SK-N-SH treated with all-trans-retinoic acid at 6 μM for 48 hours (cell line): ENCODE measurements at regions not wholly inside any gene's neighbourhood (a gene's known extent, or its start where the extent isn't known, plus 50 kb on each side); places are given as distances from the start of the nearest gene placed in this dataset.

Experiments
- ARNTL ChIP-seq: fragments of 450-650 bp; formaldehyde crosslinking; IDR thresholded peaks from 2 replicates; pipeline ENCODE4 v1.5.0; 2020; ENCODE audit warnings: low read depth, mild to moderate bottlenecking, moderate library complexity, borderline replicate concordance
- BACH2 ChIP-seq: fragments of 250-450 bp; sonication (Bioruptor Pico); IDR thresholded peaks from 2 replicates; pipeline ENCODE4 v1.9.0; 2021; ENCODE audit warnings: mild to moderate bottlenecking, borderline replicate concordance
- CSDC2 ChIP-seq: fragments of 250-450 bp; sonication (Bioruptor Pico); IDR thresholded peaks from 2 replicates; pipeline ENCODE4 v1.5.0; 2020; ENCODE audit warnings: mild to moderate bottlenecking, moderate library complexity
- GLIS3 ChIP-seq: fragments of 250-450 bp; sonication (Bioruptor Pico); IDR thresholded peaks from 2 replicates; pipeline ENCODE4 v1.5.0; 2020; ENCODE audit warnings: mild to moderate bottlenecking, moderate library complexity
- PPARA ChIP-seq: fragments of 250-450 bp; sonication (Bioruptor Pico); IDR thresholded peaks from 2 replicates; pipeline ENCODE4 v1.5.0; 2020; ENCODE audit warnings: mild to moderate bottlenecking, borderline replicate concordance
- RARB ChIP-seq: fragments of 250-450 bp; sonication (Bioruptor Pico); IDR thresholded peaks from 2 replicates; pipeline ENCODE4 v1.8.0; 2021; ENCODE audit warnings: mild to moderate bottlenecking, moderate library complexity
- ZFP3 ChIP-seq: fragments of 250-450 bp; sonication (Bioruptor Pico); IDR thresholded peaks from 2 replicates; pipeline ENCODE4 v1.5.0; 2020; ENCODE audit warnings: mild to moderate bottlenecking, moderate library complexity
- ZFP30 ChIP-seq: fragments of 450-650 bp; formaldehyde crosslinking; IDR thresholded peaks from 2 replicates; pipeline ENCODE4 v1.5.0; 2022; ENCODE audit warnings: mild to moderate bottlenecking, moderate library complexity
- ZNF565 ChIP-seq: fragments of 450-650 bp; formaldehyde crosslinking; conservative IDR thresholded peaks from 2 replicates; pipeline ENCODE4 v1.5.0; 2020; ENCODE audit warnings: low read depth, mild to moderate bottlenecking, moderate library complexity
- ZNF70 ChIP-seq: fragments of 450-650 bp; formaldehyde crosslinking; IDR thresholded peaks from 2 replicates; pipeline ENCODE4 v1.5.0; 2020; ENCODE audit warnings: mild to moderate bottlenecking, moderate library complexity
- ZNF8 ChIP-seq: fragments of 450-650 bp; formaldehyde crosslinking; IDR thresholded peaks from 2 replicates; pipeline ENCODE4 v1.5.0; 2020; ENCODE audit warnings: mild to moderate bottlenecking, moderate library complexity
- TF ChIP-seq, protein P1 (sequence below): fragments of 250-450 bp; sonication (Bioruptor Pico); IDR thresholded peaks from 2 replicates; pipeline ENCODE4 v1.8.0; 2021; ENCODE audit warnings: low read depth, mild to moderate bottlenecking, moderate library complexity, borderline replicate concordance
- TF ChIP-seq, protein P2 (sequence below): fragments of 250-450 bp; sonication (Bioruptor Pico); IDR thresholded peaks from 2 replicates; pipeline ENCODE4 v1.8.0; 2020; ENCODE audit warnings: mild to moderate bottlenecking, moderate library complexity, borderline replicate concordance

DNA sequence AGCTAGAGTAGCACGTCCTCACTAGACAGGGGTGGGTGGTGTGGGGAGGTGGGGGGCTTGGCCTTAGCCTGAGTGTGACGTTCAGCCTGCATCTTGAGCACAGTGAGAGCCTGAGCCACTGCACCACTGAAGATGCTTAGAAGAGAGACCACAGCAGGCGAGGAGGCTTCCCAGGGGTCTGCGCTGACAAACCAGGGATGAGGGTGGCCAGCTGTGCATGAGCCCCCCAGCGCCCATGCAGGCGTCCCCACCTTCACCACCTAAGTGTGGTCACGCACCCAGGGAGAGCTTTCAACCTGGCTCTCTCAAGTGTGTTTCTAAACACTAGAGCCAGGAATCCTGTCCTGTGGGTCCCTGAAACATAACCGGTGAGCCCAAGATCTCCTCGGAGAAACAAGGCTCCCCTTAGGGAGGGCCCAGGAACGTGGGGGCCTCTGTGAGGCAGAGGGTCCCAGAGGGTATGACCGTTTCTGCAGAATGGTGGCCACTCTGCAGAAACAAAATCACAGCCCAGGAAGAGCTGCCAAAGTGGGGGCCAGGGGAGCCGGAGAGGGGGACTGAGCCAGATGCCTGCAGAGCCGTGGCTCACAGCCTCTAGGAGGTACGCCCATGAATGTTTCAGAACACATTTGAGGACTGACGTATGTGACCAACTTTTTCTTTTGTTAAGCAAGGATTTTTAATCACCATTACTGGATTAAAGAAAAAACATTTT lies 85.2 kb upstream of the INSIG1 start:
- TF ChIP-seq PPARA (CRISPR knock-in tag) (no peak), ZFP3 (CRISPR knock-in tag) (no peak), ZFP30 (CRISPR knock-in tag) (no peak), GLIS3 (CRISPR knock-in tag) (no peak), ZNF8 (CRISPR knock-in tag) (no peak), ZNF565 (no peak), ARNTL (no peak), RARB (CRISPR knock-in tag) (no peak), ZNF70 (no peak), CSDC2 (CRISPR knock-in tag) (no peak), BACH2 (no peak)
- TF ChIP-seq, protein P1, sequence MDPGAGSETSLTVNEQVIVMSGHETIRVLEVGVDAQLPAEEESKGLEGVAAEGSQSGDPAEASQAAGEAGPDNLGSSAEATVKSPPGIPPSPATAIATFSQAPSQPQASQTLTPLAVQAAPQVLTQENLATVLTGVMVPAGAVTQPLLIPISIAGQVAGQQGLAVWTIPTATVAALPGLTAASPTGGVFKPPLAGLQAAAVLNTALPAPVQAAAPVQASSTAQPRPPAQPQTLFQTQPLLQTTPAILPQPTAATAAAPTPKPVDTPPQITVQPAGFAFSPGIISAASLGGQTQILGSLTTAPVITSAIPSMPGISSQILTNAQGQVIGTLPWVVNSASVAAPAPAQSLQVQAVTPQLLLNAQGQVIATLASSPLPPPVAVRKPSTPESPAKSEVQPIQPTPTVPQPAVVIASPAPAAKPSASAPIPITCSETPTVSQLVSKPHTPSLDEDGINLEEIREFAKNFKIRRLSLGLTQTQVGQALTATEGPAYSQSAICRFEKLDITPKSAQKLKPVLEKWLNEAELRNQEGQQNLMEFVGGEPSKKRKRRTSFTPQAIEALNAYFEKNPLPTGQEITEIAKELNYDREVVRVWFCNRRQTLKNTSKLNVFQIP (CRISPR knock-in tag): no peak
- TF ChIP-seq, protein P2, sequence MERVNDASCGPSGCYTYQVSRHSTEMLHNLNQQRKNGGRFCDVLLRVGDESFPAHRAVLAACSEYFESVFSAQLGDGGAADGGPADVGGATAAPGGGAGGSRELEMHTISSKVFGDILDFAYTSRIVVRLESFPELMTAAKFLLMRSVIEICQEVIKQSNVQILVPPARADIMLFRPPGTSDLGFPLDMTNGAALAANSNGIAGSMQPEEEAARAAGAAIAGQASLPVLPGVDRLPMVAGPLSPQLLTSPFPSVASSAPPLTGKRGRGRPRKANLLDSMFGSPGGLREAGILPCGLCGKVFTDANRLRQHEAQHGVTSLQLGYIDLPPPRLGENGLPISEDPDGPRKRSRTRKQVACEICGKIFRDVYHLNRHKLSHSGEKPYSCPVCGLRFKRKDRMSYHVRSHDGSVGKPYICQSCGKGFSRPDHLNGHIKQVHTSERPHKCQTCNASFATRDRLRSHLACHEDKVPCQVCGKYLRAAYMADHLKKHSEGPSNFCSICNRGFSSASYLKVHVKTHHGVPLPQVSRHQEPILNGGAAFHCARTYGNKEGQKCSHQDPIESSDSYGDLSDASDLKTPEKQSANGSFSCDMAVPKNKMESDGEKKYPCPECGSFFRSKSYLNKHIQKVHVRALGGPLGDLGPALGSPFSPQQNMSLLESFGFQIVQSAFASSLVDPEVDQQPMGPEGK: no peak
